Endodermal cell (in vitro differentiated cells): ENCODE measurements at regions not wholly inside any gene's neighbourhood (a gene's known extent, or its start where the extent isn't known, plus 50 kb on each side); places are given as distances from the start of the nearest gene placed in this dataset.

Experiments
- DNase-seq: peaks from one replicate; pipeline ENCODE4 v3.0.0-alpha.2; 2017
- H3K27ac ChIP-seq: 2 replicates; pipeline ENCODE4 v1.5.1; 2013; ENCODE audit warnings: mild to moderate bottlenecking, low read depth, low read length, moderate library complexity
- H3K27me3 ChIP-seq: 2 replicates; pipeline ENCODE4 v1.6.1; 2013; ENCODE audit warnings: mild to moderate bottlenecking, low read length, moderate library complexity; ENCODE audit not compliant: insufficient read depth, control insufficient read depth, poor library complexity, severe bottlenecking
- H3K36me3 ChIP-seq: 2 replicates; pipeline ENCODE4 v1.7.0; 2013; ENCODE audit warnings: mild to moderate bottlenecking, low read length, moderate library complexity; ENCODE audit not compliant: control insufficient read depth, insufficient read depth
- H3K4me1 ChIP-seq: one replicate; pipeline ENCODE4 v1.7.0; 2013; ENCODE audit warnings: low read length; ENCODE audit not compliant: control insufficient read depth, insufficient read depth
- H3K4me3 ChIP-seq: 2 replicates; pipeline ENCODE4 v1.5.1; 2013; ENCODE audit warnings: mild to moderate bottlenecking, low read length, moderate library complexity
- H3K9ac ChIP-seq: 2 replicates; pipeline ENCODE4 v1.6.1; 2013; ENCODE audit warnings: mild to moderate bottlenecking, low read length, moderate library complexity; ENCODE audit not compliant: poor library complexity, severe bottlenecking; ENCODE audit errors: extremely low read depth
- H3K9me3 ChIP-seq: 2 replicates; pipeline ENCODE4 v1.6.1; 2013; ENCODE audit warnings: mild to moderate bottlenecking, low read length, moderate library complexity; ENCODE audit not compliant: control insufficient read depth
- H3K27ac Mint-ChIP-seq: 2 replicates; pipeline ENCODE4 v1.8.0; 2020; ENCODE audit warnings: mixed read lengths
- H3K27me3 Mint-ChIP-seq: 2 replicates; pipeline ENCODE4 v1.8.0; 2021; ENCODE audit warnings: mild to moderate bottlenecking, mixed read lengths; ENCODE audit not compliant: insufficient read depth
- H3K36me3 Mint-ChIP-seq: 2 replicates; pipeline ENCODE4 v1.8.0; 2020; ENCODE audit warnings: low read depth, mixed read lengths
- H3K4me1 Mint-ChIP-seq: 2 replicates; pipeline ENCODE4 v1.8.0; 2020; ENCODE audit warnings: mixed read lengths
- H3K4me3 Mint-ChIP-seq: 2 replicates; pipeline ENCODE4 v1.8.0; 2020; ENCODE audit warnings: mild to moderate bottlenecking, moderate library complexity, mixed read lengths
- H3K9me3 Mint-ChIP-seq: 2 replicates; pipeline ENCODE4 v1.8.0; 2020; ENCODE audit warnings: mild to moderate bottlenecking, mixed read lengths
- CTCF ChIP-seq: fragments of 200-600 bp; sonication (generic); conservative IDR thresholded peaks from 2 replicates; pipeline ENCODE4 v1.5.0; 2021; ENCODE audit warnings: antibody characterized with exemption, mild to moderate bottlenecking
- WGBS, 2 experiments: methylation state at CpG; one replicate each; pipeline versions ENCODE4 v1.1.5 to v1.1.7; 2013; ENCODE audit warnings: missing lambda C conversion rate in 2 of 2, mixed read lengths in 1 of 2; ENCODE audit not compliant: insufficient coverage in 1 of 2, insufficient read length in 1 of 2; 5-methylcytosine and 5-hydroxymethylcytosine counted together

GRCh38 chr4:124854968-124855367 lies 142.4 kb upstream of the ANKRD50 start:
- no peak overlapping the region for H3K27ac ChIP-seq
- no peaks in the 10 kb centered on the region for H3K9me3 Mint-ChIP-seq
- H3K36me3 ChIP-seq = no peaks in the 10 kb centered on the region
- no peaks in the 10 kb centered on the region for H3K27me3 Mint-ChIP-seq
- no peaks in the 10 kb centered on the region for H3K27me3 ChIP-seq
- peaks cover 2% of the 10 kb centered on the region for H3K4me1 Mint-ChIP-seq
- H3K4me3 ChIP-seq = no peak overlapping the region
- H3K4me3 Mint-ChIP-seq = no peak overlapping the region
- TF ChIP-seq CTCF = no peak
- no peak overlapping the region for H3K27ac Mint-ChIP-seq
- no peaks in the 10 kb centered on the region for H3K9me3 ChIP-seq
- WGBS, 2 experiments = 96% methylated on average over 3 of the region's 3 CpGs
- DNase-seq = no peak
- H3K36me3 Mint-ChIP-seq = no peaks in the 10 kb centered on the region
- H3K9ac ChIP-seq = no peak overlapping the region
- H3K4me1 ChIP-seq = no peaks in the 10 kb centered on the region

GRCh38 chr4:124851741-124852140 lies 139.2 kb upstream of the ANKRD50 start:
- Mint-ChIP-seq H3K4me3 (no peak overlapping the region), H3K9me3 (no peaks in the 10 kb centered on the region), H3K36me3 (no peaks in the 10 kb centered on the region), H3K27me3 (no peaks in the 10 kb centered on the region), H3K4me1 (no peaks in the 10 kb centered on the region), H3K27ac (no peak overlapping the region)
- no peak for TF ChIP-seq CTCF
- H3K27me3 ChIP-seq = no peaks in the 10 kb centered on the region
- no peak for DNase-seq
- H3K9me3 ChIP-seq = no peaks in the 10 kb centered on the region
- H3K4me1 ChIP-seq = no peaks in the 10 kb centered on the region
- no peak overlapping the region for H3K9ac ChIP-seq
- no peak overlapping the region for H3K27ac ChIP-seq
- no peak overlapping the region for H3K4me3 ChIP-seq
- WGBS, 2 experiments = 90 to 100% methylated on average over 1 to 2 of the region's 2 CpGs
- H3K36me3 ChIP-seq = no peaks in the 10 kb centered on the region

GRCh38 chr4:124846306-124846705 lies 133.8 kb upstream of the ANKRD50 start:
- H3K4me3 ChIP-seq = no peak overlapping the region
- Mint-ChIP-seq H3K36me3 (peaks cover 2% of the 10 kb centered on the region), H3K4me3 (no peak overlapping the region), H3K9me3 (peaks cover 22% of the 10 kb centered on the region), H3K27ac (no peak overlapping the region), H3K27me3 (no peaks in the 10 kb centered on the region), H3K4me1 (no peaks in the 10 kb centered on the region)
- no peaks in the 10 kb centered on the region for H3K36me3 ChIP-seq
- no peak for DNase-seq
- TF ChIP-seq CTCF = no peak
- no peaks in the 10 kb centered on the region for H3K27me3 ChIP-seq
- H3K9ac ChIP-seq = no peak overlapping the region
- no peak overlapping the region for H3K27ac ChIP-seq
- WGBS, 2 experiments = 86 to 90% methylated on average over 4 to 5 of the region's 5 CpGs
- peaks cover 6% of the 10 kb centered on the region for H3K9me3 ChIP-seq
- no peaks in the 10 kb centered on the region for H3K4me1 ChIP-seq
